Mesenchymal stem cell (in vitro differentiated cells and primary cell): ENCODE measurements at regions not wholly inside any gene's neighbourhood (a gene's known extent, or its start where the extent isn't known, plus 50 kb on each side); places are given as distances from the start of the nearest gene placed in this dataset.

Experiments used
- DNase-seq: peaks from one replicate; pipeline ENCODE4 v3.0.0-alpha.2; 2013
- H2AFZ ChIP-seq: one replicate; pipeline ENCODE4 v1.6.1; 2013; ENCODE audit warnings: low read depth, mild to moderate bottlenecking, control low read depth, inconsistent platforms, low read length, moderate library complexity
- H2AK5ac ChIP-seq: 2 replicates; pipeline ENCODE4 v1.6.1; 2013; ENCODE audit warnings: low read length, moderate library complexity, mild to moderate bottlenecking, inconsistent platforms; ENCODE audit not compliant: severe bottlenecking
- H2BK120ac ChIP-seq: one replicate; pipeline ENCODE4 v1.6.1; 2013; ENCODE audit warnings: low read depth, mild to moderate bottlenecking, inconsistent platforms, low read length, moderate library complexity
- H2BK12ac ChIP-seq, 2 experiments: one replicate each; pipeline ENCODE4 v1.6.1; 2013; ENCODE audit warnings: inconsistent platforms in 2 of 2, low read length in 2 of 2, mild to moderate bottlenecking in 2 of 2, moderate library complexity in 2 of 2, control low read depth in 1 of 2
- H2BK15ac ChIP-seq: one replicate; pipeline ENCODE4 v1.6.1; 2013; ENCODE audit warnings: mild to moderate bottlenecking, low read depth, inconsistent platforms; ENCODE audit not compliant: poor library complexity, severe bottlenecking
- H2BK5ac ChIP-seq: 2 replicates; pipeline ENCODE4 v1.6.1; 2013; ENCODE audit warnings: low read depth, mild to moderate bottlenecking, low read length, control low read depth, inconsistent platforms; ENCODE audit not compliant: poor library complexity, severe bottlenecking
- H3K14ac ChIP-seq, 2 experiments: one replicate each; pipeline ENCODE4 v1.6.1; 2013; ENCODE audit warnings: inconsistent platforms in 2 of 2, low read length in 2 of 2, control low read depth in 1 of 2, mild to moderate bottlenecking in 1 of 2, moderate library complexity in 1 of 2
- H3K18ac ChIP-seq, 2 experiments: one replicate each; pipeline ENCODE4 v1.6.1; 2013; ENCODE audit warnings: inconsistent platforms in 2 of 2, low read length in 2 of 2, control low read depth in 1 of 2, low read depth in 1 of 2, mild to moderate bottlenecking in 1 of 2
- H3K23ac ChIP-seq, 2 experiments: one replicate each; pipeline ENCODE4 v1.6.1; 2013; ENCODE audit warnings: inconsistent platforms in 2 of 2, low read length in 2 of 2, mild to moderate bottlenecking in 2 of 2, moderate library complexity in 2 of 2, control low read depth in 1 of 2
- H3K27ac ChIP-seq: 2 replicates; pipeline ENCODE4 v1.5.1; 2013; ENCODE audit warnings: mild to moderate bottlenecking, moderate library complexity, low read length, control low read depth, inconsistent platforms; ENCODE audit not compliant: poor library complexity, severe bottlenecking
- H3K27me3 ChIP-seq, 2 experiments: 2 replicates each; pipeline versions ENCODE4 v1.6.1 to v1.7.0; 2013; ENCODE audit warnings: low read length in 2 of 2, mild to moderate bottlenecking in 2 of 2, moderate library complexity in 2 of 2, control low read depth in 1 of 2, inconsistent platforms in 1 of 2; ENCODE audit not compliant: control insufficient read depth in 1 of 2, insufficient read depth in 1 of 2
- H3K36me3 ChIP-seq, 2 experiments: 2 replicates each; pipeline versions ENCODE4 v1.6.1 to v1.7.0; 2013; ENCODE audit warnings: low read length in 2 of 2, control low read depth in 1 of 2, inconsistent platforms in 1 of 2, low read depth in 1 of 2, mild to moderate bottlenecking in 1 of 2; ENCODE audit not compliant: insufficient read depth in 2 of 2, control insufficient read depth in 1 of 2
- H3K4ac ChIP-seq, 2 experiments: one replicate each; pipeline ENCODE4 v1.6.1; 2013; ENCODE audit warnings: inconsistent platforms in 2 of 2, low read length in 2 of 2, mild to moderate bottlenecking in 2 of 2, moderate library complexity in 2 of 2, control low read depth in 1 of 2, low read depth in 1 of 2
- H3K4me1 ChIP-seq: 2 replicates; pipeline ENCODE4 v1.6.1; 2013; ENCODE audit warnings: low read depth, low read length, control low read depth; ENCODE audit not compliant: control insufficient read depth, insufficient read depth
- H3K4me2 ChIP-seq: 2 replicates; pipeline ENCODE4 v1.6.1; 2013; ENCODE audit warnings: low read length, mild to moderate bottlenecking, inconsistent platforms; ENCODE audit not compliant: poor library complexity, severe bottlenecking
- H3K4me3 ChIP-seq, 2 experiments: 2 replicates each; pipeline versions ENCODE4 v1.5.1 to v1.7.0; 2013; ENCODE audit warnings: low read length in 2 of 2, mild to moderate bottlenecking in 2 of 2, control low read depth in 1 of 2, low read depth in 1 of 2; ENCODE audit not compliant: insufficient read depth in 1 of 2
- H3K79me1 ChIP-seq: replicated peaks from 2 replicates; pipeline ENCODE4 v1.6.1; 2013; ENCODE audit warnings: mild to moderate bottlenecking, control low read depth, low read length, inconsistent platforms; ENCODE audit not compliant: poor library complexity, severe bottlenecking
- H3K9ac ChIP-seq: 2 replicates; pipeline ENCODE4 v1.7.0; 2013; ENCODE audit warnings: mild to moderate bottlenecking, low read length, moderate library complexity
- H3K9me3 ChIP-seq: 2 replicates; pipeline ENCODE4 v1.7.0; 2013; ENCODE audit warnings: mild to moderate bottlenecking, low read length; ENCODE audit not compliant: control insufficient read depth
- H4K8ac ChIP-seq: one replicate; pipeline ENCODE4 v1.6.1; 2013; ENCODE audit warnings: inconsistent platforms, mild to moderate bottlenecking, low read length, moderate library complexity
- H4K91ac ChIP-seq: one replicate; pipeline ENCODE4 v1.6.1; 2013; ENCODE audit warnings: mild to moderate bottlenecking, low read length, inconsistent platforms
- WGBS: methylation state at CpG from one replicate; pipeline ENCODE4 v1.1.7; 2013; ENCODE audit warnings: mixed read lengths; 5-methylcytosine and 5-hydroxymethylcytosine counted together

- Histone ChIP-seq H2BK5ac (no peak overlapping the region), H3K4me1 (no peaks in the 10 kb centered on the region), H4K91ac (no peak overlapping the region), H3K9ac (no peak overlapping the region), H3K27me3 (no peaks in the 10 kb centered on the region), H3K36me3 (no peaks in the 10 kb centered on the region), H3K79me1 (no peaks in the 10 kb centered on the region), H2BK12ac (no peak overlapping the region), H2BK120ac (no peak overlapping the region), H3K9me3 (no peaks in the 10 kb centered on the region), H3K4ac (no peak overlapping the region), H2BK15ac (no peak overlapping the region), H3K4me2 (no peak overlapping the region), H3K18ac (no peak overlapping the region), H3K27ac (no peak overlapping the region), H2AK5ac (no peak overlapping the region), H2AFZ (no peak overlapping the region), H3K14ac (no peak overlapping the region), H3K4me3 (no peak overlapping the region), H3K23ac (no peak overlapping the region), H4K8ac (no peak overlapping the region)
- DNase-seq = no peak
- 78% methylated on average over 2 of the region's 2 CpGs for WGBS
These were observed 90.4 kb upstream of the PCDH10 start for GRCh38 chr4:133058701-133059100.

- Histone ChIP-seq H3K9ac (no peak overlapping the region), H3K14ac (no peak overlapping the region)
- WGBS = 100% methylated on average over 1 of the region's 7 CpGs
These were observed 90.0 kb upstream of the PCDH10 start for GRCh38 chr4:133059117-133059516.

GRCh38 chr4:133062851-133063250 lies 86.2 kb upstream of the PCDH10 start:
- Histone ChIP-seq H4K8ac (no peak overlapping the region), H3K18ac (no peak overlapping the region), H2AK5ac (no peak overlapping the region), H3K4me1 (no peaks in the 10 kb centered on the region), H4K91ac (no peak overlapping the region), H2BK5ac (no peak overlapping the region), H3K14ac (no peak overlapping the region), H3K23ac (no peak overlapping the region), H3K4me3 (no peak overlapping the region), H3K4me2 (no peak overlapping the region), H3K4ac (no peak overlapping the region), H2AFZ (no peak overlapping the region), H3K36me3 (no peaks in the 10 kb centered on the region), H3K79me1 (no peaks in the 10 kb centered on the region), H2BK15ac (no peak overlapping the region), H2BK120ac (no peak overlapping the region), H2BK12ac (no peak overlapping the region), H3K27ac (no peak overlapping the region), H3K9me3 (peaks cover 23% of the 10 kb centered on the region), H3K9ac (no peak overlapping the region), H3K27me3 (no peaks in the 10 kb centered on the region)
- DNase-seq = no peak
- WGBS = no CpG with 5 or more reads among the region's 1 CpG

More at GRCh38 chr4:133059117-133059516, 90.0 kb upstream of the PCDH10 start:
- Histone ChIP-seq H2BK120ac (no peak overlapping the region), H3K4me3 (no peak overlapping the region), H3K4me2 (no peak overlapping the region), H2BK12ac (no peak overlapping the region), H2BK5ac (no peak overlapping the region), H2AK5ac (no peak overlapping the region), H3K9me3 (no peaks in the 10 kb centered on the region), H3K23ac (no peak overlapping the region), H2BK15ac (no peak overlapping the region), H3K4ac (no peak overlapping the region), H4K8ac (no peak overlapping the region), H3K36me3 (no peaks in the 10 kb centered on the region), H2AFZ (no peak overlapping the region), H3K27ac (no peak overlapping the region), H3K27me3 (no peaks in the 10 kb centered on the region), H3K79me1 (no peaks in the 10 kb centered on the region), H3K18ac (no peak overlapping the region), H4K91ac (no peak overlapping the region), H3K4me1 (no peaks in the 10 kb centered on the region)
- no peak for DNase-seq

GRCh38 chr4:133068083-133068482 lies 81.0 kb upstream of the PCDH10 start:
- Histone ChIP-seq H3K4me3 (no peak overlapping the region), H2AFZ (no peak overlapping the region), H3K23ac (no peak overlapping the region), H4K8ac (no peak overlapping the region), H3K27me3 (no peaks in the 10 kb centered on the region), H3K4me1 (no peaks in the 10 kb centered on the region), H3K9me3 (peaks cover 39% of the 10 kb centered on the region), H3K4me2 (no peak overlapping the region), H3K14ac (no peak overlapping the region), H2AK5ac (no peak overlapping the region), H3K9ac (no peak overlapping the region), H3K4ac (no peak overlapping the region), H2BK120ac (no peak overlapping the region), H3K27ac (no peak overlapping the region), H2BK15ac (no peak overlapping the region), H3K18ac (no peak overlapping the region), H2BK5ac (no peak overlapping the region), H3K36me3 (peaks cover 0 to 3% of the 10 kb centered on the region in 2 experiments), H2BK12ac (no peak overlapping the region), H3K79me1 (no peaks in the 10 kb centered on the region), H4K91ac (no peak overlapping the region)
- no peak for DNase-seq
- 38% methylated on average over 1 of the region's 2 CpGs for WGBS
